GM20431 (cell line): ENCODE measurements at regions not wholly inside any gene's neighbourhood (a gene's known extent, or its start where the extent isn't known, plus 50 kb on each side); places are given as distances from the start of the nearest gene placed in this dataset.
"Not testable (repeated sequence)": the region's sequence is repeated elsewhere in the genome, so short reads cannot be mapped to it uniquely, and the experiment has no call there.

Experiments used
- in situ Hi-C: fragments of 300-500 bp; cut with MseI, MboI; formaldehyde crosslinking; loops from one replicate; pipeline ENCODE4 v1.15.0; 2020; ENCODE audit warnings: low sequenced_read_pairs; ENCODE audit not compliant: unreplicated experiment

DNA sequence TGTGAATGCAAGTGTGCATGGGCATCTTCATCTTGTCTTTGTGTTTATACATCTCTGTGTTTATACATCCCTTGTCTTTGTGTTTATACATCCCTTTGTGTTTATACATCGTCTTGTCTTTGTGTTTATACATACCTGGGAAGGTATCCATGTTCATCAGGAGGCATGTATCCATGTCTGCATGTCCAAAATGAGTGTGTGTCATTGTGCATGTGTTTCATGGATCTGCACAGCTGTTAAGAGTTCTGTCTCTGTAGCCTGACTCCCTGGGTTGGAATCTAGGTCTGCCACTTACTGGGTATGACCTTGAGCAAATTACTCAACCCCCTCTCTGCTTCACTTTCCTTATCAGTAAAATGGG is 50.1 kb upstream of the SIRPA start:
- in situ Hi-C loops, result no loop called here

DNA sequence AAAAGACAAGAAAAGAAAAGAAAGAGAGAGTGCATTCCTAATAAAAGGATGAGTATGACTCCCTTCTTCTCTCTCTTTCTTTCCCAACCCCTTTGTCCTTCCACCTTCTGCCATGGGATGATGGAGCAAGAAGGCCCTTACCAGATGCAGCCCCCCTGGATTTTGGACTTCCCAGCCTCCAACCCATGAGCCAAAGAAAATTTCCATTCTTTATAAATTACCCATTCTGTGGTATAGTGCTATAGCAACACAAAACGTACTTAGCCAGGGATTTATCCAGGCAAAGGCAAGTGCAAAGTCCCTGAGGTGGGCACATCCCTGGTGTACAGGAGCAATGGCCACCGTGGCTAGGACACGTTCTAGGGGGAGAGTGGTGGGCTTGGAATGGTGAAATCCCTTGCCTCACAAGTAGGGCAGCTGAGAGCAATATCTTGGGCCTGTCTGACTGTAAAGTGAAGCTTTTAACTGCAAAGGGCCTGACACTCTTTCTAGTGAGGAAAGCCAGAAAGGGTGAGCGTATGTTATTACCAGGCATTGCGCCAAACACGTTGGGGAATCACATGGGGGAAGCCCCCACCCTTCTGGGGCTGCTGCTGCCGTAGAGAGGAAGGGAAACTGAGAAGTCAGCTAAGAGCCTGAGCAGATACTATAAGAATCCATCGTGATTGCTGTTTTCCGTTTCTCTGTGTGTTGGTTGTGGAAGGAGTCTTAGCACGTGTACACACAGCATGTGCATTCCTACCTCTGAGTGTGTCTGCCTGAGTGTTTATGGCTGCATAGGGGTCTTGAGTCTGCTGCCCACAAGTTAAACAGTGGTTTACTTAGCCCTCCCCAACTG is 50.7 kb upstream of the SIRPA start:
- in situ Hi-C loops, result no loop called here

DNA sequence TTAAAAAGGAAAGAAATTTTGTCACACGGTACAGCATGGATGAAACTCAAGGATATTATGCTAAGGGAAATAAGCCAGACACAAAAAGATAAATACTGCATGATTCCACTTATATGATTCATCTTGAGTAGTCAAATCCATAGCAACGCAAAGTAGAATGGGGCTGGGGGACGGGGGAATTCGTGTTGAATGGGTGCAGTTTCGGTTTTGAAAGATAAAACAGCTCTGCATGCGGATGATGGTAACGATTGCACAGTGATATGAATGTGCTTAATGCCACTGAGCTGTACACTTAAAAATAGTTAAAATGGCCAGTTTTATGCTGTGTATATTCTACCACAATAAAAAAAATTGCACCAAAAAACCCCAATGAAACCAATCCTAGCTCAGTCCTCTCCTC is 52.9 kb upstream of the SIRPA start:
- in situ Hi-C loops, result no loop called here

DNA sequence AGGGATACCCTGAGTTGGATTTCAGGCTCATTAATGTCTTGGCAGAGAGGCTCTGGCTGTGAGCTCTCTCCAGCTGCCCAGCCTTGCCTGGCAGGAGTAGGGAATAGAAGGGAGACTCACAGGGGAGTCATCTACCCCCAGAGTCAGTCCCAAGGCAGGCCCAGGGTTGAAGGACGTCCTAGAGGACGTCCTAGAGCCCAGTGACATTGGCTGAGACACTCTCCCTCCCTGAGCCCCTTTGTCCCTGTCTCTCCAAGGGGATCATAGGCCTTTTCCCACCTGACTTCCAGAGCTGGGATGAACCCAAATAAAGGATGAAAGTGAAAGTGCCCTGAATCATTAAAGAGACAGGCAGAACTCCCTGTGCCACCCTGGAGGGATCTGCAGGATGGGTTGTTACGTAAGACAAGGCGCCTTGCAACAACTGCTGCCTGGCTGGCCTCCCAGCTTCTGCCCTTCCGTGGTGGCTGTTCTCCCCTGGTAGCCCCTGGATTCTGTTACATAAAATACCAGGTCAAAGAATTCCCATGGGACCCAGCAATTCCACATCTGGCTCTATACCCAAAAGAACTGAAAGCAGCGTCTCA is 53.6 kb upstream of the SIRPA start:
- in situ Hi-C loops, result no loop called here

DNA sequence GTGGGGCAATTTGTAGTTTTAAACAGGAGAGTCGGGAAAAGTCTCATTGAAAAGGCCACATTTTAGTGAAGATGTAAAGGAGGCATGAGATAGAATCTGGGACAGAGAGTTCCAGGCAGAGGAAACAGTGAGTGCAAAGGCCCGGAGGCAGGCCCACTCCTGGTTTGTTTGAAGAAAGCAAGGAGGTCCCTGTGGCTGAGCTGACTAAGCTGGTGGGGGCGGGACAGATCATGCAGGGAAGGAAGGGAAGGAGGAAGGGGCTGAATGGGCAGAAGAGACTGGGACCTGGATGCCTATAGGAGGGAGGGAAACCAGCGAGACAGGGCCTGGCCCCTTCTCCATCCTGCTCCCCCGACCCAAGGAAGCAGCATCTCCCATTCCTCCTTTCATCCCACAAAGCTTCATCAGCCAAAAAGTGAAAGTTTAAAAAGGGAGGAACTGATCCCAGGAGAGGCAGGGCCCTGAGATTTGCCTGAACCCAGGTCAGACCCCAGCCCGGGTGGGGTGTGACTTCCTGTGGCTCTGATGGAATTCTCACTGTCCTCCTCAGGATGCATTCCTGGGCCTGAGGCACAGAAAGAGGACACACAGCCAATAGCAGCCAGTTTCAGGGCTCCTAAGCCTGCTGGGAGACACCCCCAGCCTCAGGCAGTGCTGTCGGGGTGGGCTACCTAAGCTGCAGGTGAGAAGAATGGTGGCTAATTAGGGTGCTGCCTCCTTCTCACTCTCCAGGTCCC is 54.2 kb upstream of the SIRPA start:
- in situ Hi-C loops, result no loop called here

DNA sequence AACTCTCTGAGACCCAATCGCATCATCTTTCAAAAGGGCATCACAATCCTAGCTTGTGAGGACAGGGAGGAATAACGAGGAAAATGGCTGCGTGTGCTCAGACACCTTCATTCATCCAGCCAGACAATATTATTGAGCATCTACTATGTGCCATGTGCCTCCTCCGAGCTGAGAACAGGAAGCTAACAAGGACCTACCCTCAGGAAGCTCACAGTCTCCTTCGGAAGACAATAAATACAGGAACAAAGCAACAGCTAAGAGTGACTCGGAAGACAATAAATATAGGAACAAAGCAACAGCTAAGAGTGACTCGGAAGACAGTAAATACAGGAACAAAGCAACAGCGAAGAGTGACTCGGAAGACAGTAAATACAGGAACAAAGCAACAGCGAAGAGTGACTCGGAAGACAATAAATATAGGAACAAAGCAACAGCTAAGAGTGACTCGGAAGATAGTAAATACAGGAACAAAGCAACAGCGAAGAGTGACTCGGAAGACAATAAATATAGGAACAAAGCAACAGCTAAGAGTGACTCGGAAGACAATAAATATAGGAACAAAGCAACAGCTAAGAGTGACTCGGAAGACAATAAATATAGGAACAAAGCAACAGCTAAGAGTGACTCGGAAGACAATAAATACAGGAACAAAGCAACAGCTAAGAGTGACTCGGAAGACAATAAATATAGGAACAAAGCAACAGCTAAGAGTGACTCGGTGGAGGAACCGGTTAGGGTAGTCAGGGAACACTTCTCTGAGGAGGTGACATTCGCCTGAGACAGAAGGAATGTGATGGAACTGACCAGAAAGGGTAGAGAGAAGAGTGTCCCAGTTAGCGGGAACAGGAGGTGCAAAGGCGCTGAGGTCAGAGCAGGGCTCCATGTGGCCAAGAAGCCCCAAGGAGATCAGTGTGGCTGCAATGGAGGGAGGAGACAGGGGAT is 55.6 kb upstream of the SIRPA start:
- in situ Hi-C loops, result not testable (repeated sequence)

DNA sequence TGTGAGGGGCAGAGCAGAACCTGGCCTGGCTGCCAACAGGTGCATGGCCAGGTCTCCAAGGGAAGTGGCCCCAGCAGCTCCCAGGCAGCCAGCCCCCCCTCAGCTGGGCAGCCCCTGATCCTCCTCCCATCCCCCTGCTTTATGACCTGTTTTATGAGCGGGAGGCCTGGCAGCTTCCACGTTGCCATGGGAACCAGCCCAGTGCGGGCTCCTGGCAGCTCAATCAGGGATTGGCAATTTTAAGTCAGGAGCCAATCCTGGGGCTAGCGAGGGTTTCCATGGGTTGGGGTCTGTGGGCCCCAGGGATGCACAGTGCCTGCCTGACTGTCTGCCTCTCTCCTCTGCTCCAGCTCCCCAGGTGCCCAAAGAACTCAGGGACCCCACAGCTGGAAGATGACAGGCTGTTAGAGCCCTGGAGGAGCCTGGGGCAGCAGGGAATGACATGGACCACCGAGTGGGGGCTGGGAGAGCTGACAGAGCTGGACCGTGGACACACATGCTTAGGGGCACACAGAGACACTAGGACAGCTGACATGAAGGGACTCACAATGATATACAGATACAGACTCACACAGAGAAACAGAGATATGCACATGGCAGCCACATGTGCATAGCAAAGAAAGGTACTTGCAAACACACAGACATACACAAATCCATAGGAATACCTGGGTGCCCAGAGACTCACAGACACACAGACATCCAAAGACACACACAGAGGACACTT is 56.5 kb upstream of the SIRPA start:
- in situ Hi-C loops, result no loop called here

DNA sequence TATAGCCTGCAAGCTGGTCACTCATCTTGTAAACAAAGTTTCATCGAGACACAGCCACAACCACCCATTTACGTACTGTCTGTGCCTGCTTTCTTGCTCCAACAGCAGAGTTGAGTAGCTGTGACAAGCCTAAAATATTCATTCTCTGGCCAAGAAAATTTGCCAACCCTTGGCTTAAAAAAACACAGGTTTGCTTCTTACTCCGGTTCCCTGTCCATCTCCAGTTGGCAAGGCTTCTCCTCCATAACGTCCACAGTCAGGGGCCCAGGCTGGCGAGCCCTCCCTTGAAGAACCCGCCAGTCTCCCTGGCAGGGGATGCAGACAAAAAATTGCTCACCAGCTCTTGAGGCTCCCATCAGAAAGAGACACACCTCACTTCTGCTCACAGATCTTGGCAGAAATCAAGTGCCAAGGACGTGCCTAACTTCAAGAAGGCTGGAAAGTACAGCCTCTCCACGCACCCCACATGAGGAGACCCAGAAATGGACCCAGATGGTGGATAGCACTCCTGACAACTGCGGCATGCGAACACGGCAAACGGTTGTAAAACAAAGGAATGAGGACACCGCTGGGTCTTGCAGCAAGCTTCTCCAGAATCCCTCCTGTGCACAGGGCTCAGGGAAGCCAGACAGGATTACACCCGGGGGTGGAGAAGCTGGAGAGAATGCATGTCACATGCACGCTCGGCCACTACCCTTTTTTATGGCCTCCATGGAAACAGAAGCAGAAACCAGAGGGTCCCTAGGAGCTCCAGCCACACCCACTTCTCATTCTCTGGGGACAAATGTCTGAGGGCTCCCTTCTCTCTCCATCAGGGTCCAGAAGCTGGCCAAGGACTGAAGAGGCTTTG is 59.8 kb upstream of the SIRPA start:
- in situ Hi-C loops, result no loop called here

DNA sequence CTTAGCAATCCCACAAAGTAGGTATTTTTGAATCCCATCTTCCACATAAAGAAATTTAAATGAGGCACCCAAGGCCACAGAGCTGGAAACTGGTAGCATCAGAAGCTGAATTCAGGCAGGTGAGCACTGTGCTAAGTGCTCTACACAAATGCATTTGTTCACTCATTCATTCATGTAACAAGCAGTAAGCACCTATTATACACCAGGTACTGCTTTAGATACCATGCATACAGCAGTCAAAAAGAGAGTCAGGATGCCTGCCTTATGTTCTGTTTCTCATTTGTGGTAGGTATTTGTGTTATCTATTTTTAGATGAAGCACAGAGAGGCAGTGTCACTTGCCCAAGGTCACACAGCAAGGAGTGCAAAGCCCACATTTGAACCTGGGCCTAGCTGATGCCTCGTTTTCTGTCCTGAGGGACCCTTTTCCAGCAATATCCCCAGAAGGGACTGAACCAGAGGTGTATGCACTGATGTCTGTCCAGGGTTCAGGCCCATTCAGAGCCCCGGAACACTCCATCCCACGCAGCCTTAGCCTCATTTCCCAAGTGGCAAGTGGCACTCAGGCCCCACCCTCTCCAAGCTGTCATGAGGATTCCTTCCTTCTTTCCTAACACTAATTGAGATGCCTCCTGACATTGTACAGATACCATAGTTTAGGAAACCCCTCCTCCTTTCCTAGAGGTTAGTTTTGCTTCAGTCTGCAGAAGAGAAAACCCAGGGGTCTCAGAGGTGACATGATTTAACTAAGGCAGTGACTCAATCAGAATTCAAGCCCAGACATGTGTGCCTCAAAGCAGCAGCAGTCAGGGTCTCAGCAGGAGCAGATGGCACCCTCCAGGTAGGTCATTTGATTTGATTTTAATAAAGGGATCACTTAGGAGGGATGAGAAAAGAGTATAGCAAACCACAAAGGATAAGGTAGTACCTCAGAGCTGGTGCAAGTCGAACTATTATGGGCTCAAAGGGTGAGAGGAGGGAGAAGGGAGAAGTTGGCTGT is 61.2 kb upstream of the SIRPA start:
- in situ Hi-C loops, result no loop called here

DNA sequence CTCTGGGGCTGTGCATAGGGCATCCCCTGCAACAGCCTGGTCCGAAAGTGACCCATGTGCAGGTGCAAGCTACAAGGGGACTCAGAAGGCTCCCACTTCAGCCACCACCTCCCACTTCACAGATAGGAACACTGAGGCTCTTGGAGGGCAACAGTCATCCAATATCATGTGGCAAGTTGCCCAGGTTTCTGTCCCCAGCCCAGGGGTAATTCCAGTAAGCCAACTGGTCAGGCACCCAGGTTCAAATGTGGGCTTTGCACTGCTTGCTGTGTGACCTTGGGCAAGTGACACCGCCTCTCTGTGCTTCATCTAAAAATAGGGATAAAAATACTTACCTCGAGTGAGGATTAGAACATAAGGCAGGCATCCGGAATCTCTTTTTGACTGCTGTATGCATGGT is 62.0 kb upstream of the SIRPA start:
- in situ Hi-C loops, result no loop called here

DNA sequence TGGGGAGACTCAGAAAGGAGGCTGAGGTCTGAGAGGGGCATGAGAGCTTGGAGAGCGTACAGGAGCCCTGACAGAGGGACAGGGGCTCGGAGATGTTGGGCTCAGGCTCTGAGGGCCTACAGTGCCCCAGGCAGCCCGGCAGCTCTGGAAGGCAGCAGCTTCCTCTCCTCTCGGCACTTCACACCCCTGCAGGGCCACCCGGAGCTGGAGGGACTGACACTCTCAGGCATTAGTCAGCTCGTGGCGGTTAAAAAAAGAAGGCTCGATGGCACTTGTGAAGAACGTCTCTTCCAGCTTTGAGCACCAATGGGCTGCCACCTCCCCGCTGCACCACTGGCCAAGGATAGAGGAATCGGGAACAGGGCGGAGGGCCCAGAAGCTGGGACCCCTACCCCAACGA is 62.6 kb upstream of the SIRPA start:
- in situ Hi-C loops, result no loop called here

DNA sequence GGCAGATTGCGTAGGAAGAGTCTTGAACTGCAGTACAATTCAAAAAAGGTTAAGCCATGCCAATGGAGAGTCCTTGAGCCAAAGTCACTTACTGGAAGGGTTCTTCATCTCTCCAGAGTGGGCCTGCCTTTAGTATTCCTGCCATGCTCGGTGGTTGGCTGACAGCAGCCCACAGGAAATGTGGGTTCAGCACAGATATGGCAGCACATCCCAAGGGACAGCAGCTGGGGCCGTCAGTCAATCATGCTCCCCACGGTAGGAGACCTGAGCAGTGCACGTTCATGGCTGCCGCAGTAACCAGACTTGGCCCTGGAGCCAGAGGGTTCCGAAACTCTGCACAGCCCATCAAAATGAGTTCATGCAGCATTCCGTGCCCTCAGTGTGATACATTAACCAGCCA is 63.6 kb upstream of the SIRPA start:
- in situ Hi-C loops, result no loop called here

DNA sequence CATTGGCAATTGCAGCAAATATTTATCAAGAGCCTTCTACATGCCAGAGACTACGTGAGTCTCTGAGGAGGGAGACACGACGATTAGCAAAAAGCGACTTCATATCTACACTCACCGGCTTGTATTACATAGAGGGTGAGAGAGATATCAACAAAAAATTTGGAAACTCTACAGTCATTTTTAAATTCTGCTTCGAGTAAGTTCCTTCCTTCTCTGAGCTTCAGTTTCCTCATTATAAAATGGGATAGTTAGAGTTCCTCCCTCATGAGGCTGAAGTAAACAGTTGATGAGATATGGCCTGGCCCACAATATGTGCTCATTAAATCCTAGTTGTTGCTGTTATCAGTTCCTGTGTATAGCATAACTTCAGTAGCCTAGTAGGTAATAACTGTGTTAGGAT is 64.1 kb upstream of the SIRPA start:
- in situ Hi-C loops, result no loop called here

DNA sequence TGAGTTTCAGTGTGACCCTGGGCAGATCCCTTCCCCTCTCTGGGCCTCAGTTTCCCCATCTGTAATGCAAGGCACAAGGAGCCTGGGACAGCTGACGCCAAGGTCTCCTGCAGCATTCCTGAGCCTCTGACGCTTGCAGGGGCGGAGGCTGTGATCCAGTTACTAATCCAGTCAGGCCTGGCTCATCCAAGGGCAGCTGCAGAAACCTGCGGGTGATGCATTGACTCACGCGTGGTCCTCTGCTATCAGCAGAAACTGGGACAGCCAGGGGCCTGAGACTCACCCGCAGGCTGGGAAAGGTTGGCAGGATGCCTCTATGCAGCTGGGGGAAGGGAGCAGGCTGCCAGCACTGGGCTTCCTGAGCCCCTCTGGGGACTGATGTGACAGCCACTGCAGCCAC is 65.0 kb upstream of the SIRPA start:
- in situ Hi-C loops, result no loop called here

DNA sequence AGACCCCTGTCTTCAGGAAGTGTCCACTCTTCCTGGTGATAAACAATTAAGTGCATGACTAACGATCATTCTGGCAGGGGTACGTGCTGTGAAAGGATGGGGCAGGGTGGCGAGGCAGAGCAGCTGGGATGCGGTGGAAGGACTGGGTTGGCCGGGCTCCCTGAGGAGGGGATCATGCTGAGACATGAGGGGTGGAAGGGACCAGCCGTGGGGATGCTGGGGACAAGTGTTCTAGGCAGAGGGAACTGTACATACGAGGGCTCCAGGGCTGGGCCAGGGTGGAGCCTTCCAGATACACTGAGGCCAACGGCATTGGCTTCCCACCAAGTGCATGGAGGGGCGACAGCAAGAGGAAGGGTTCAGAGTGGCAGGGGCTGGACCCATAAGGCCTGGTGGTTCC is 65.7 kb upstream of the SIRPA start:
- in situ Hi-C loops, result no loop called here

DNA sequence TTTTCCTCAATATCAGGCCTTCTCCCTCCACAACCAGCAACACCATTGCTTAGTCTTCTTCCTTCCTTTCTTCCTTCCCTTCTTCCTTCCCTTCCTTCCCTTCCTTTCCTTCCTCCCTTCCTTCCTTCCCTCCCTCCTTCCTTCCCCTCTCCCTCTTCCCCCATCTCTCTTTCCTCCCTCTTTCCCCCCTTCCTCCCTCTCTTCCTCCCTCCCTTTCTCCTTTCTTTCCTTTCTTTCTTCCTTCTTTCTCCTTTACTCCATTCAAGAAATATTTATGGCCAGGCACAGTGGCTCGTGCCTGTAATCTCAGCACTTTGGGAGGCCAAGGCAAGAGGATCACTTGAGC is 66.4 kb upstream of the SIRPA start:
- in situ Hi-C loops, result no loop called here

DNA sequence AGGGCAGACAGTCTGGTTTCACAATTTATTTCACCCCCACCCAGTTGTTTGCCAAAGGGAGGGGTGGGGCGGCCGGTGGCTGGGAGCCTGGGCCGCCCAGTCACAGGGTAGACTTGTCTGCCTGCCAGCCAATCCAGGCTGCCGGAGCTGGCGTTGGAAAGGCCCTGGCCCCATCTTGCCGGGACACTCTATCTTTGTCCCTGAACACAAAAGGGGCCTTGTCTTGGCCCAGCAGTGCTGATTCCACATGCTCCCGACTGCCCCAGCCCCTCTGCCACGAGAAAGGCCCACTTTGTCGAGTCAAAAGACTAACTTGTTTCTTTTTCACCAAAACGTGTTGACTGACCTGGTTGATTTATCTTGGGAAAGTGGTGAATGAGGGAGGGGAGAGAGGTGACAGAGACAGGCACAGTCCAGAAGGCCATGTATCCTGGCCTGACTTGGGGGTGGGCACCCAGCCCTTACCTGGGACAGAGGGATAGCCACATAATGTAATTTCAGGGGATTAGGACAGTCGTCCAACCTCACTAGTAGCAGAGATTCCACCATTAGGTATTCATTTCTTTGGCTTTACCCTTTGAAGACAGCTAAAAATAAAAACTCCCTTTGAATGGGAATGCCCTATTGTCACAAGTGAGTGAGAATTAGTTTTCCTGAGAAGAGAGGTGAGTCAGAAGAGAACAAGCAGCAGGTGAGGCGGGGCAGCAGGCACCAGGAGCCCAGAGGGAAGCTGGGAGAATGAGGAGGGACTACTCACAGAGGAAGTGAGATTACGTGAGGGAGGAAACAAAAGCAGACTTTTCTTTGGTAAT is 67.0 kb upstream of the SIRPA start:
- in situ Hi-C loops, result no loop called here
